CD4-positive, CD25-positive, alpha-beta regulatory T cell (primary cell): ENCODE measurements at regions not wholly inside any gene's neighbourhood (a gene's known extent, or its start where the extent isn't known, plus 50 kb on each side); places are given as distances from the start of the nearest gene placed in this dataset.
"Not testable (repeated sequence)": the region's sequence is repeated elsewhere in the genome, so short reads cannot be mapped to it uniquely, and the experiment has no call there.

Experiments used
- ATAC-seq, 2 donors: fragments of 150-1000 bp; cut with Tn5 transposase; one replicate each; pipeline ENCODE4 v1.10.0; 2021; ENCODE audit warnings: low read depth in 2 of 2, moderate number of reproducible peaks in 2 of 2, moderate library complexity in 1 of 2
- DNase-seq, 3 donors: peaks; one replicate each; pipeline versions ENCODE4 v3.0.0 to v3.0.0-alpha.2; 2012 to 2022; ENCODE audit warnings: mixed read lengths in 1 of 3
- H3K27ac ChIP-seq: one replicate; pipeline ENCODE4 v1.7.0; 2013; ENCODE audit warnings: mild to moderate bottlenecking, low read length; ENCODE audit not compliant: insufficient read depth, poor library complexity, severe bottlenecking
- H3K27me3 ChIP-seq: one replicate; pipeline ENCODE4 v1.7.0; 2013; ENCODE audit warnings: low read length; ENCODE audit not compliant: control insufficient read depth, insufficient read depth
- H3K36me3 ChIP-seq: one replicate; pipeline ENCODE4 v1.7.0; 2013; ENCODE audit warnings: mild to moderate bottlenecking, low read length, moderate library complexity; ENCODE audit not compliant: control insufficient read depth, insufficient read depth
- H3K4me1 ChIP-seq: 2 replicates; pipeline ENCODE4 v1.7.0; 2013; ENCODE audit warnings: mild to moderate bottlenecking, low read length; ENCODE audit not compliant: insufficient read depth, control insufficient read depth, poor library complexity, severe bottlenecking
- H3K4me3 ChIP-seq: one replicate; pipeline ENCODE4 v1.7.0; 2013; ENCODE audit warnings: low read depth, mild to moderate bottlenecking, low read length, moderate library complexity
- H3K9me3 ChIP-seq, 2 experiments: 1 replicate in 1 of 2; 2 replicates in 1 of 2; pipeline ENCODE4 v1.7.0; 2013; ENCODE audit warnings: low read length in 2 of 2, mild to moderate bottlenecking in 1 of 2, moderate library complexity in 1 of 2; ENCODE audit not compliant: control insufficient read depth in 2 of 2
- H3K27ac Mint-ChIP-seq, 3 donors: one replicate each; pipeline ENCODE4 v1.8.0; 2020 to 2022; ENCODE audit warnings: mild to moderate bottlenecking in 3 of 3, mixed read lengths in 3 of 3, moderate library complexity in 2 of 3
- H3K27me3 Mint-ChIP-seq: one replicate; pipeline ENCODE4 v1.8.0; 2022; ENCODE audit warnings: mild to moderate bottlenecking, mixed read lengths
- H3K36me3 Mint-ChIP-seq: one replicate; pipeline ENCODE4 v1.8.0; 2020; ENCODE audit warnings: mixed read lengths
- H3K4me1 Mint-ChIP-seq, 4 donors: one replicate each; pipeline ENCODE4 v1.8.0; 2020 to 2022; ENCODE audit warnings: mixed read lengths in 4 of 4, mild to moderate bottlenecking in 1 of 4
- H3K4me3 Mint-ChIP-seq, 4 donors: one replicate each; pipeline ENCODE4 v1.8.0; 2020 to 2022; ENCODE audit warnings: mild to moderate bottlenecking in 4 of 4, mixed read lengths in 4 of 4, moderate library complexity in 3 of 4
- H3K9me3 Mint-ChIP-seq, 7 donors: one replicate each; pipeline ENCODE4 v1.8.0; 2020 to 2022; ENCODE audit warnings: mixed read lengths in 7 of 7, mild to moderate bottlenecking in 3 of 7, moderate library complexity in 2 of 7

DNA sequence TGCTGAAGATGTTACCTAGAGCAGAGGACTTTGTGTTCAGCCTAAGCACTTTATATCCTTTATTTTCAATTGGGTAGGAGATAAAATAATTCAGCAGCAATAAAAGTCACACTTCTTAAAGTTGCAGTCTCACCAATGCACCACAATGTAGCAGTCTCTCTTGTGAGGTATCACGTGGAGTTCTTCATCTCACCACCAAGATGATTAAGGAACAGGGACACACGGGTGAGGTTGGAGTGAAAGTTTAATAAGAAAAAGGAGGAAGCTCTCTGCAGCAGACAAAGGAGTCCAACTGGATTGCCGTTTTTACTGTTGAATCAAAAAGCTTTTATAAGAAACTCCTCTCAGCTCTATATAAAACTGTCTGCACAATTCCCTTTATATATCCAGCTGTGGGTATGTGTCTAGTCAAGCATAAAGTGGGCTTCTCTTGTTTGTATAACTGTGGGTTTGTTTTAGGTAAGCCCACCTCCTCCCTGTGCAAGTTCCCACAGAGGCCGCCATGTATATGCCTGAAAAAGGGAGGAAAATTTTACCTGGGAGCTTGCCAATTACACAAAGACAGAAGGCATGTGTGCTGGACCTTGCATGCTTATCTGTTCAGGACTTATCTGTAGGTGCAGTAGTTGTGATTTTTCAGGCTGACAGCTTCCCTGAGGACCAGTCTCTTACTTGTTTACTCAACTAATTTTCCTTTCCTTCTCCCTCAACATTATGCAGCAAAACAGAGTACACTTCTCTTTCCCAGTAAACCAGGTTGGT lies 1497.2 kb upstream of the TPTE start:
- H3K27ac Mint-ChIP-seq, H3K4me1 Mint-ChIP-seq, H3K36me3 Mint-ChIP-seq, H3K9me3 ChIP-seq, ATAC-seq, H3K27me3 ChIP-seq, H3K27ac ChIP-seq, H3K4me3 Mint-ChIP-seq, H3K4me1 ChIP-seq, H3K4me3 ChIP-seq, H3K36me3 ChIP-seq, H3K27me3 Mint-ChIP-seq, DNase-seq: not testable (repeated sequence)
- H3K9me3 Mint-ChIP-seq = peaks cover 0 to 11% (median 0%) of the 10 kb centered on the region in 7 donors

DNA sequence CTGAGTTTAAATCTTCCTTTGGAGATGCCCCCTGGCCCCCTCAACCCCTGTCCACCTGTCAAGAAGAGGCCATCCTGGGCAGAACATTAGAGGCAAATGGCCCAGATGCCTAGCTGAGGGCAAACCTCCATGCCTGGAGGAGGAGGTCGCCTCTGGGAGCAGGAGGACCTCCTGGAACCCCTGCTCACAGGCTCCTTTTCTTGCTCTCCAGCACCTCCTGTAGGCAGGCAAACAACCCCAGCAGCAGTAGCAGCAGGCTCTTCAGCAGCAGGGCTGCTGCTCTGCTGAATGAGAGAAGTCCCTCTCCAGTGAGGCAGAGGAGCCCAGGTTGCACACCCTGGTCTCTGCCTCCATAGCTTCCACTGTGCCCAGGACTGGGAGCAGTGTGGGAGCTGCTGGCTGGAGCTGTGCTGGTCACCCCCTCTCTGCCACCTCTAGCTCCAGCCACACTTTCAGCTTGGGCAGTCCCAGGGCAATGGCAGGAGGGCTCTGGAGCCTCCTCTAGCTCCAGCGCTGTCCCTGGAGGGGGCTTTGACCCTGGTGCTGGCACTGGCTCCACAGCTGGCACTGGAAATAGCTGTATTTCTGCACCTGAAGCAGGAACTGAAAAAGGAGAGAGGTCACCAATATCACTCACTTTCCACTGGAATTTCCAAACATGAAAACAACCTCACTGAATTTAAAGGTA lies 1494.5 kb upstream of the TPTE start:
- not testable (repeated sequence) for ATAC-seq, H3K4me1 ChIP-seq, DNase-seq, H3K4me3 ChIP-seq, H3K27ac Mint-ChIP-seq, H3K36me3 ChIP-seq, H3K9me3 ChIP-seq, H3K36me3 Mint-ChIP-seq, H3K4me3 Mint-ChIP-seq, H3K27me3 ChIP-seq, H3K27me3 Mint-ChIP-seq, H3K27ac ChIP-seq, H3K4me1 Mint-ChIP-seq
- peaks cover 0 to 13% (median 0%) of the 10 kb centered on the region in 7 donors for H3K9me3 Mint-ChIP-seq

DNA sequence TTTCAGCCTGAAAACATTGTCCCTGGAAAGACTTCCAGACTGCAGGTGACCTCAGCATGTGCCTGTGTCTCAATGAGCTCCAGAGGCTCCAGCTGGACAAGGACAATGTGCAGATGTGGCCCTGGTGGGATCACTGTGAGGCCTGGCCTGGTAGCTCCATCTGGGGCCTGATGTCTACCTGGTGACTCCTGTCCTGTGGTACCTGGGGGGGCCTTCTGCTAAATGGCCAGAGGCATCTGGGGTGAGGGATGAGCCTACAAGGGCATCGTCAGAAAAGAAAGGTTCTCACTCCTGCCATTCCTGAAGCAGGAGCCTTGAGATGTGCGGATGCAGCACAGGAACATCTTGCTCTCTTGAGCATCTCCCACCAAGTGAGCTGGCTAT lies 1494.0 kb upstream of the TPTE start:
- H3K27ac Mint-ChIP-seq, H3K27me3 ChIP-seq, H3K27me3 Mint-ChIP-seq, H3K4me1 ChIP-seq, H3K27ac ChIP-seq, H3K9me3 ChIP-seq, H3K4me3 Mint-ChIP-seq, ATAC-seq, H3K36me3 Mint-ChIP-seq, H3K4me3 ChIP-seq, H3K36me3 ChIP-seq, DNase-seq, H3K4me1 Mint-ChIP-seq: not testable (repeated sequence)
- peaks cover 0 to 13% (median 0%) of the 10 kb centered on the region in 7 donors for H3K9me3 Mint-ChIP-seq

DNA sequence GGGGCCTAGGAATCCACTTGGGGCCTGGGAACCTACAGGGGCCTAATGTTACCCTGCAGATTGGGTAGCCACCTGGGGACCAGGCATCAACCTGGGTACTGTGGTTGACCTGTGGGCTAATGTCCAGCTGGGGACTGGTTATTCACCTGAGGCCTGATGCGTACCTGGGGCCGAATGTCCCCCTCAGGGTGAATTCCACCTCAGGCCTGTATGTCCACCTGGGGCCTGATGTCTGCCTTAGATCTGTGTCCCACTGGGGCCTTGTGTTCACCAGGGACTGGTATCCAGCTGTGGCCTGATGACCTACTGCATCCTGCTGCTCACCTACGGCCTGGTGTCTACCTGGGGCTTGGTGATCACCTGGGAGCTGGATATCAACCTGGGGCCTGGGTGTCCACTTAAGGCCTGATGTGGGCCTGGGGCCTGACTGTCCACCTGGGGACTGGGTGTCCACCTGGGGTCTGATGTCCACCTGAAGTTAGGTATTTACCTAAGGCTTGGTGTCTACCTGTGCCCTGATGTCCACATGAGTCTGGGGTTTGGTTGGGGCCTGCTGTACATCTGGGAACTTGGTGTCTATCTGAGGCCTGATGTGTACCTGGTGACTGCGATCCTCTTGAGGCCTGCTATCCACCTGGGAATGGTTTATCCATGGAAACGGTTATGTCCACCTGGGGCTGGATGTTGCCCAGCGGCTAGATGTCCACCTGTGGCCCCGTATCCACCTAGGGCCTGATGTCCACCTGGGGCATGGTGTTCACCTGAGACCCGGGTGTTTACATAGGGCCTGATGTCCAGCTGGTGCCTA lies 1492.6 kb upstream of the TPTE start:
- not testable (repeated sequence) for H3K27me3 ChIP-seq, H3K4me3 ChIP-seq, H3K36me3 Mint-ChIP-seq, H3K27ac Mint-ChIP-seq, H3K4me1 ChIP-seq, H3K27me3 Mint-ChIP-seq, H3K36me3 ChIP-seq, H3K9me3 ChIP-seq, ATAC-seq, H3K4me1 Mint-ChIP-seq, DNase-seq, H3K4me3 Mint-ChIP-seq, H3K27ac ChIP-seq
- peaks cover 0 to 14% (median 4%) of the 10 kb centered on the region in 7 donors for H3K9me3 Mint-ChIP-seq

DNA sequence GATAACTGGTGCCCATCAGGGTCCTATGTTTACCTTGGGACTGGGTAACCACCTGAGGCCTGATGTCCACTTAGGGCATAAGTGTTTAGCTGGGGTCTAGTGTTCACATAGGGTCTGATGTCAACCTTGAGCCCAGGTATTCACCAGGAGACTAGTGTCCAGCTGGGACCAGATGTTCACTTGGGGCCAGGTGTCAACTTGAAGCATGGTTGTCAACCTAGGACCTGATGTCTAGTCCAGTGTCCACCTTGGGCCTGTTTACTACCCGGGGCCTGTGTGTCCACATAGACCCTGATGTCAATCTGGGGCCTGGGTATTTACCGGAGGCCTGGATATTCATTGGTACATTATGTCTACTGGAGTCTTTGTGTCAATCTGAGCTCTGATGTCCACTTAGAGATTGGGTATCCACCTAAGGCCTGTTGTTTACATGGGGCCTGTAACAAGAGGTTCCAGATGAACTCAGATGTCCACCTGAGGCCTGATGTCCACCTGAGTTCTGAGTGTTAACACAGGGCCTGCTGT lies 1491.2 kb upstream of the TPTE start:
- H3K9me3 Mint-ChIP-seq = peaks cover 0 to 14% (median 4%) of the 10 kb centered on the region in 7 donors
- not testable (repeated sequence) for H3K4me3 ChIP-seq, H3K4me3 Mint-ChIP-seq, DNase-seq, H3K27ac Mint-ChIP-seq, H3K27me3 ChIP-seq, H3K9me3 ChIP-seq, H3K4me1 Mint-ChIP-seq, H3K27me3 Mint-ChIP-seq, H3K36me3 ChIP-seq, H3K36me3 Mint-ChIP-seq, H3K27ac ChIP-seq, H3K4me1 ChIP-seq, ATAC-seq

DNA sequence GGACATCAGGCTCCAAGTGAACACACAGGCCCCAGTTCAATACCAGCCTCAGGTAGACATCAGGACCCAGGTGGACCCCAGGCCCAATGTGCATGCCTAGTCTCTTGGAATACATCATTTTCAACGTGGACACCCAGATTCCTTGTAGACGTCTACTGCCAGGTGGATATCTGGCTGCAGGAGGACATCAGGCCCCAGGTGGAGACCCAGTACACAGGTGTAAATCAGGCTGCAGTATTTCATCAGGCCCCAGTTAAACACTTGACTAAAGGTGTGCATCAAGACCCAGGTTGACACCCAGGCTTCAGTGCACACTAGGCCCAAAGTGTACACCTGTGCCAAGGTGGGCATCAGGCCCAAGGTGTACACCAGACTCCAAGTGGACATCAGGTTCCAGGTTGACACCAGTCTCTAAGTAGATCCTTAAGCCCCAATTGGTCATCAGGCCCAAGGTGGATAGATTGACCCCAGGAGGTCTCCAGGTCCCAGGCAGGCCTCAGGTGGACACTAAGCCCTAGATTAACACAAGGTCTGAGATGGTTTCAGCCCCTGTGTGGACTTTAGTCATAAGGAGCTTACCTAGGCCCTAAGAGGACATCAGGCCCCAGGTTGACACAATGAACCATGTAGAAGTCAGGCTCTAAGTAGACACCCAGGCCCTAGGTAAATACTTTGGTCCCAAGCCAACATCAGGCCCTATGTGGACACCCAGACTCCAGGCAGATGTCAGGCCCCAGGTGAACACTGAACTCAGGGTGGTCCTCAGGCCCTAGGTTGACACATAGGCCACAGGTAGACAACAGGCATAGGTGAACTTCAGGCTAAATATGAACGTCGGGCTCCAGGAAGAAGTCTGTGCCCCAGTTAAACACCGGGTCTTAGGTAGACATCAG lies 1489.7 kb upstream of the TPTE start:
- H3K9me3 ChIP-seq, H3K27ac ChIP-seq, H3K27me3 ChIP-seq, H3K4me1 ChIP-seq, H3K4me3 Mint-ChIP-seq, ATAC-seq, H3K4me1 Mint-ChIP-seq, DNase-seq, H3K27me3 Mint-ChIP-seq, H3K36me3 ChIP-seq, H3K36me3 Mint-ChIP-seq, H3K4me3 ChIP-seq, H3K27ac Mint-ChIP-seq: not testable (repeated sequence)
- H3K9me3 Mint-ChIP-seq = peaks cover 0 to 14% (median 4%) of the 10 kb centered on the region in 7 donors

DNA sequence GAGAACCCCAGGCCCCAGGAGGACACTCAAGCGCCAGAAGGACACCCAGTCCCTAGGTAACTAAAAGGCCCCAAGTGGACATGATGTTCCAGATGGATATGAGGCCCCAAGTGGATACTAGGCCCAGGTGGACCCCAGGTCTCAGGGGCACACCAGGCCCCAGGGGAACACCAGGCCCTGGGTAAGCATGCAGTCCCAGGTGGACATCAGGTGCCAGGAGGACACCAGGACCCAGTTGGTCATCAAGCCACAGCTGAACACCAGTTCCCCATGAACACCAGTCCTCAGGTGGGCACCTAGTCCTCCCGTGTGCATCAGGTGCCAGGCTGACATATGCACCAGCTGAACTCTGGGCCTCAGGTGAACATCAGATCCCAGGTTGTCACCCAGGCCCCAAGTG lies 1488.8 kb upstream of the TPTE start:
- DNase-seq, H3K4me3 ChIP-seq, H3K27ac Mint-ChIP-seq: not testable (repeated sequence)

More for the DNA sequence above, 1488.8 kb upstream of the TPTE start:
- H3K4me1 ChIP-seq, H3K4me1 Mint-ChIP-seq, H3K36me3 Mint-ChIP-seq, H3K27me3 ChIP-seq, H3K27ac ChIP-seq, ATAC-seq, H3K4me3 Mint-ChIP-seq, H3K9me3 ChIP-seq, H3K36me3 ChIP-seq, H3K27me3 Mint-ChIP-seq: not testable (repeated sequence)
- peaks cover 0 to 17% (median 4%) of the 10 kb centered on the region in 7 donors for H3K9me3 Mint-ChIP-seq
